Left lung (tissue), 4 donors: ENCODE measurements at regions not wholly inside any gene's neighbourhood (a gene's known extent, or its start where the extent isn't known, plus 50 kb on each side); places are given as distances from the start of the nearest gene placed in this dataset.
A peak's percentile ranks its signal among the peaks of the same experiment; 100 is the strongest.

Experiments
- ATAC-seq: fragments of 200-7000 bp; cut with Tn5 transposase; one replicate; pipeline ENCODE4 v1.9.1; 2020; ENCODE audit warnings: moderate library complexity
- DNase-seq, 4 donors: peaks; one replicate each; pipeline ENCODE4 v3.0.0-alpha.2; 2013 to 2020
- H3K27ac ChIP-seq, 2 donors: fragments of 200-600 bp; sonication (generic) in 1 of 2; one replicate each; pipeline versions ENCODE4 v1.5.0 to v1.8.0; 2020 to 2021
- H3K27me3 ChIP-seq, 2 donors: fragments of 200-600 bp; sonication (generic) in 1 of 2; one replicate each; pipeline versions ENCODE4 v1.5.0 to v1.8.0; 2020 to 2021
- H3K36me3 ChIP-seq, 2 donors: fragments of 200-600 bp; sonication (generic) in 1 of 2; one replicate each; pipeline versions ENCODE4 v1.5.0 to v1.8.0; 2020 to 2021
- H3K4me1 ChIP-seq, 2 donors: fragments of 200-600 bp; one replicate each; pipeline ENCODE4 v1.8.0; 2021
- H3K4me3 ChIP-seq, 2 donors: fragments of 200-600 bp; sonication (generic) in 1 of 2; one replicate each; pipeline versions ENCODE4 v1.5.0 to v1.8.0; 2020 to 2021; ENCODE audit warnings: mild to moderate bottlenecking in 1 of 2
- H3K9me3 ChIP-seq, 2 donors: fragments of 200-600 bp; sonication (generic) in 1 of 2; one replicate each; pipeline versions ENCODE4 v1.5.0 to v1.8.0; 2020 to 2021
- intact Hi-C, 2 donors: fragments of 100-400 bp; cut with DNase I; formaldehyde crosslinking; loops; one replicate each; pipeline versions ENCODE4 v1.11.2 to v1.14.2; 2022
- TF ChIP-seq, protein P1 (sequence below), 2 donors: fragments of 200-600 bp; sonication (generic) in 1 of 2; IDR thresholded peaks; one replicate each; pipeline versions ENCODE4 v1.5.0 to v1.8.0; 2021; ENCODE audit warnings: antibody characterized with exemption in 2 of 2
- donor health status: DM: no; HTN: yes; CAD: no.
- donor health status: DM: no; HTN: no; CAD: no.

DNA sequence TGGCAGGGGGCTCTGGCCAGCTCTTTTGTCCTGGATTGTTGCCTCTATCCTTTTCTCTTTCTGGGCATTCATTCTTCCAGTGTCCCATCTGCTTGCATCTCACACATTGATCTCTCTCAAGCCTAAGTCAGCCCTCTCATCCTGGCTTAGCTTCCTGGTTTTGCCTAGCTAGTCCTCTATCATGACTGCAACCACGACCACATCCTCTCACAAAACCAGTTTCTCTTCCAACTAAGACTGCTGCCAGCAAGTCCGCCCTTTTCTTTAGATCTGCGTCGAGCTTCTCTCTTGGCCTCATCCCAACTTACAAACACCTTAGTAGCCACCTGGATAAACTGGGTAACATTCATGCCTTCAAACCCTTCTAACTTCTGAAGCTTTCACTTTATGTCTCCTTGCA lies 212.2 kb upstream of the HTR2A start:
- Histone ChIP-seq H3K9me3 (no peaks in the 10 kb centered on the region), H3K36me3 (no peaks in the 10 kb centered on the region), H3K27ac (no peak overlapping the region), H3K4me3 (no peak overlapping the region), H3K4me1 (no peaks in the 10 kb centered on the region), H3K27me3 (no peaks in the 10 kb centered on the region)
- ATAC-seq (no peak), DNase-seq (no peak)
- intact Hi-C loops, result no loop called here
- TF ChIP-seq, protein P1, sequence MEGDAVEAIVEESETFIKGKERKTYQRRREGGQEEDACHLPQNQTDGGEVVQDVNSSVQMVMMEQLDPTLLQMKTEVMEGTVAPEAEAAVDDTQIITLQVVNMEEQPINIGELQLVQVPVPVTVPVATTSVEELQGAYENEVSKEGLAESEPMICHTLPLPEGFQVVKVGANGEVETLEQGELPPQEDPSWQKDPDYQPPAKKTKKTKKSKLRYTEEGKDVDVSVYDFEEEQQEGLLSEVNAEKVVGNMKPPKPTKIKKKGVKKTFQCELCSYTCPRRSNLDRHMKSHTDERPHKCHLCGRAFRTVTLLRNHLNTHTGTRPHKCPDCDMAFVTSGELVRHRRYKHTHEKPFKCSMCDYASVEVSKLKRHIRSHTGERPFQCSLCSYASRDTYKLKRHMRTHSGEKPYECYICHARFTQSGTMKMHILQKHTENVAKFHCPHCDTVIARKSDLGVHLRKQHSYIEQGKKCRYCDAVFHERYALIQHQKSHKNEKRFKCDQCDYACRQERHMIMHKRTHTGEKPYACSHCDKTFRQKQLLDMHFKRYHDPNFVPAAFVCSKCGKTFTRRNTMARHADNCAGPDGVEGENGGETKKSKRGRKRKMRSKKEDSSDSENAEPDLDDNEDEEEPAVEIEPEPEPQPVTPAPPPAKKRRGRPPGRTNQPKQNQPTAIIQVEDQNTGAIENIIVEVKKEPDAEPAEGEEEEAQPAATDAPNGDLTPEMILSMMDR (IDR thresholded peaks at IDR 0.05), result no peak

DNA sequence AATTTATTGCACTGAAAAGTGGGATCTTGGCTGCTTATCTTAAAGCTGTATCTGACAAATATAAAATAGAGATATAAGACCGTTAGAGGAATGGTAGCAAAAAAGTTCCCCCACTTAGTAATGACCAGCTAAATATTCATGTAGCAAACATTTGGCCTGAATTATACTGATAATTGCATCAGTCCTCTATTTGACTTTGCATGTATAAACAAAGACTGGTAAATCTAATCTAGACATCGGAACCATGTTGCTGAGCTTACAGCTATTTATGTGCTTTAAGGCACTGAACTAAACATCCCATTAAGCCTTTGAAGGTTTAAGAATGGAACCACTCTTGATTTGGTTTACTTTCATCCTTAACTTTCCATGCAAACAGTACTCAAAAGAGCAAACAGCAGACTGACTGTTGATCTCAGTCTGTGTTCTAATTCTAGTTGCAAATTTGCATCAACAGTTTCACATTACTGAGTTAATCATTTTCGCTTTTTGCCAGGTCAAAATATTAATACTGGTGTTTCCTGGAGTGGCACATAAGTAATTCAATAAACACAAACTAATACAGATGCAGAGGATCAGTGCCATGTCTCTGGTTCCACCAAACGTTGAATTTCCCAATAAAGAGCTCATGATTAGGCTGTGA lies 203.5 kb upstream of the HTR2A start:
- Histone ChIP-seq H3K9me3 (peaks cover 0 to 1% of the 10 kb centered on the region in 2 donors), H3K27ac (no peak overlapping the region), H3K36me3 (no peaks in the 10 kb centered on the region), H3K27me3 (no peaks in the 10 kb centered on the region), H3K4me3 (no peak overlapping the region), H3K4me1 (no peaks in the 10 kb centered on the region)
- ATAC-seq (no peak), DNase-seq (peak in 1 of 4 donors; percentile 9)
- TF ChIP-seq, protein P1 (IDR thresholded peaks at IDR 0.05), result no peak
- intact Hi-C loops, result no loop called here

DNA sequence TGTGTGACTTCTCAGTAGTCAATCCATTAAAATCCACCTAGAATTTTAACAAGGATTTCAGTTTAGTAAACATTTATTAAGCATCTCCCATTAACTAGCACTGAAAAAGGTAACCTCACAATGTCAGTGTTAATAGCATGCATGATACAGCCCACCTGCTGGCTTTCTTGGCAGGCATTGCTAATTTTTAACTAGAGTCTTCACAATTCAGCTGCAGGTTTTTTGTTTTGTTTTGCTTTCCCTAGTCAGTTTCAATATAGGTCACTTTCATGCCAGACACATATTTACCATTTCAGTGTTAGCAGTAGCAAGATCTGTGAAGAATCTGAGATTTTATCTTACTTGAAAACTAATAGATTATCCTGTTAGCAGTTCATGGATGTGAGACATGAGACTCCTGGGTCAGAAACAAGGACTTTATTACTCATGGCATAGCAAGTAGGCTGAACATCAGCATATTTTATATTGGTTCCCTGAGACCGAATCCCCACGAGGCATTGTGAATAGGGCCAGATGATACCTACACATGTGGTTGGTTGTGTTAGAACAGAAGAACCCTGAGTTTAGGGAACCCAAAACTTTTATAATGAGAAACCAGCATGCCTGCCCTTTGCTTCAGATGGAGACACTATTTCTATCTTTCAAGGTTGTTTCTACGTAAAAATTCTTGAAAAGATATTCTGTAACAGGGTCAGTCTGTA lies 198.0 kb upstream of the HTR2A start:
- TF ChIP-seq, protein P1 (IDR thresholded peaks at IDR 0.05), result no peak
- no peak overlapping the region for H3K27ac ChIP-seq
- H3K4me1 ChIP-seq, result no peaks in the 10 kb centered on the region
- H3K9me3 ChIP-seq, result no peaks in the 10 kb centered on the region
- no peak for ATAC-seq
- H3K36me3 ChIP-seq, result no peaks in the 10 kb centered on the region
- H3K27me3 ChIP-seq, result no peaks in the 10 kb centered on the region
- DNase-seq, result no peak
- intact Hi-C loops, result no loop called here
- H3K4me3 ChIP-seq, result no peak overlapping the region

DNA sequence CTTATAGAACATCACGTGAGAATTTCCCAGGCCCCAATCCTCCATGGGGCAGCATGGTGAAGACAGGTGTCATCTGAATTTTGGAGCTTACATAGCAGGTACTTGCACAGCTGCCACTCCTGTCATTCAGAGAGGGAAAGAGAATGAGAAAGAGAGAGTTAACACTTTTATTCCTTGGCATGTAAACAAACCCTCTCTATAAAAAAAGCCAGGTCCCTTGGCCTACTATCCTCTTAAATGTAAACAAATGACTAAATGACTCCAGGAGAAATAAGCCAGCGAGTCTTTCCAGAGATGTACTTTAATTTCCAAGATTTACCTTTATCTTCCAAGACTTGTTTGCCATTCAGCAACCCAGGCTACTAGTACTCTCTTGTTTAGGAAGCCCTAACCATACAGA lies 195.3 kb upstream of the HTR2A start:
- Histone ChIP-seq H3K4me3 (no peak overlapping the region), H3K4me1 (no peaks in the 10 kb centered on the region), H3K27ac (no peak overlapping the region), H3K27me3 (no peaks in the 10 kb centered on the region), H3K36me3 (no peaks in the 10 kb centered on the region), H3K9me3 (no peaks in the 10 kb centered on the region)
- TF ChIP-seq, protein P1 (IDR thresholded peaks at IDR 0.05), result no peak
- no peak for ATAC-seq
- DNase-seq, result no peak
- intact Hi-C loops, result no loop called here

DNA sequence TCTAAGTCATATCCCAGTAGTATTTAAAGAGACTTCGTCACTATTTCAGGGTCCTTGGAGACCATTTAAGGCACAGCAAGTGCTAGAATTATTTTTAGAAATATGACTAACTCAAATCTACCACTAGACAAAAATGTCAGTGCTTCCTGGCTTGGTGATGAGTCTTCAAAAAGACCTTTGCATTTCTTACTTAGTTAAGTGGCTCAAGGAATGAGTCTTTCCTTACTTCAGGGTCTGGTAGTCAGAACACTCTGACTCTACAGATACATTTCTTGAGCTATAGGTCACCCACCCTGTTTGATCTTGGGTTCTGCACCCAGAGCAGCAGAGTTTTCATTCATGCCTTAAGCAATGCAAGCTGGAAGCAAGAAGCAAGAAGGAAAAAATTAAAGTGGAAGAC lies 191.0 kb upstream of the HTR2A start:
- Histone ChIP-seq H3K9me3 (no peaks in the 10 kb centered on the region), H3K36me3 (no peaks in the 10 kb centered on the region), H3K4me3 (no peak overlapping the region), H3K4me1 (no peaks in the 10 kb centered on the region), H3K27ac (no peak overlapping the region), H3K27me3 (no peaks in the 10 kb centered on the region)
- intact Hi-C loops, result no loop called here
- DNase-seq, result no peak
- TF ChIP-seq, protein P1 (IDR thresholded peaks at IDR 0.05), result no peak
- ATAC-seq, result no peak
